ENCODE measurements at regions not wholly inside any gene's neighbourhood (a gene's known extent, or its start where the extent isn't known, plus 50 kb on each side); places are given as distances from the start of the nearest gene placed in this dataset.

DNA sequence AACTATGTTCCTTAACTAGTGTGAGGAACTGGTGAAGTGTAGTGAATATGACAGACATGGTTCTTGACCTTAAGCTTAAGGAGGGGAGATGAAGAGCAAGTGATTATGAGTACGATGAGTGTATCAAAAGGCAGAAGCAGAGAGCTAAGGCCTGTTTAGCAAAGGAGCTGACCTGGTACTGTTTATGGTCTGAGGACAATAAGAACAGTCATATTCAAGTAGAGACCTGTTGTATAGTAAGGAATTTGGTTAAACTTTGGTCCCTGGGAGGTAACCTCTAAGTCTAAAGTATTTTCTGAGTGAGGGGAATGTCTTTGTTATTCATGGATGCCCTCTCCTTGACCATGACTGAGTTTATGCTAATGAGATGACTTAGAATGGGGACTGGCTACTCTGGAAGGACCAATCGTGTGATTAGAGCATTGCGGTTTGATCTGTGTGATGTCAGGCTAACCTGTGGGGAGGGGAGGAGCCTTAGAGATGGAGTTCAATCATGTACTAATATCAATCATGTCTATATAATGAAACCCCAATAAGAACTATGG is 389.3 kb downstream of the BMP4 start:
- POLR2A ChIA-PET (ENCODE audit: low non-redundant PET) = no interaction called here
- CTCF ChIA-PET = no interaction called here
- TF ChIP-seq, protein P1, sequence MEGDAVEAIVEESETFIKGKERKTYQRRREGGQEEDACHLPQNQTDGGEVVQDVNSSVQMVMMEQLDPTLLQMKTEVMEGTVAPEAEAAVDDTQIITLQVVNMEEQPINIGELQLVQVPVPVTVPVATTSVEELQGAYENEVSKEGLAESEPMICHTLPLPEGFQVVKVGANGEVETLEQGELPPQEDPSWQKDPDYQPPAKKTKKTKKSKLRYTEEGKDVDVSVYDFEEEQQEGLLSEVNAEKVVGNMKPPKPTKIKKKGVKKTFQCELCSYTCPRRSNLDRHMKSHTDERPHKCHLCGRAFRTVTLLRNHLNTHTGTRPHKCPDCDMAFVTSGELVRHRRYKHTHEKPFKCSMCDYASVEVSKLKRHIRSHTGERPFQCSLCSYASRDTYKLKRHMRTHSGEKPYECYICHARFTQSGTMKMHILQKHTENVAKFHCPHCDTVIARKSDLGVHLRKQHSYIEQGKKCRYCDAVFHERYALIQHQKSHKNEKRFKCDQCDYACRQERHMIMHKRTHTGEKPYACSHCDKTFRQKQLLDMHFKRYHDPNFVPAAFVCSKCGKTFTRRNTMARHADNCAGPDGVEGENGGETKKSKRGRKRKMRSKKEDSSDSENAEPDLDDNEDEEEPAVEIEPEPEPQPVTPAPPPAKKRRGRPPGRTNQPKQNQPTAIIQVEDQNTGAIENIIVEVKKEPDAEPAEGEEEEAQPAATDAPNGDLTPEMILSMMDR (conservative IDR thresholded peaks at IDR 0.05; ENCODE audit: low read depth) = no peak
- no peak for DNase-seq (ENCODE audit: low spot score)
- H3K27ac ChIP-seq = no peak overlapping the region

DNA sequence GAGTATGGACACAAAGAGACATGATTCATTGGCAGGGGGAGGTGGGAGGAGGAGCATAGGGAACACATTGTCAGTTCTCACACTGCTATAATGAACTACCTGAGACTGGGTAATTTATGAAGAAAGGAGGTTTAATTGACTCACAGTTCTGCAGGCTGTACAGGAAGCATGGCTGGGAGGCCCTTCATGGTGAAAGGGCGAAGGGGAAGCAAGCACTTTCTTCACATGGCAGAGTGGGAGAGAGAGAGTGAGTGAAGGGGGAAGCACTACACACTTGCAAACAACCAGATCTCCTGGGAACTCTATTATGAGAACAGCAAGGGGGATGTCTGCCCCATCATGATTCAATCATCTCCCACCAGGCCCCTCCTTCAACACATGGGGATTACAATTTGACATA is 391.8 kb downstream of the BMP4 start:
- TF ChIP-seq, protein P1 (conservative IDR thresholded peaks at IDR 0.05; ENCODE audit: low read depth) = no peak
- ChIA-PET POLR2A (ENCODE audit: low non-redundant PET) (no interaction called here), CTCF (interaction anchor here (0.6 kb wide), 1 partner anchor 32 kb away, joined by 3 read pairs; no protein-coding TSS in a partner anchor)
- H3K27ac ChIP-seq = no peak overlapping the region
- DNase-seq (ENCODE audit: low spot score) = no peak

DNA sequence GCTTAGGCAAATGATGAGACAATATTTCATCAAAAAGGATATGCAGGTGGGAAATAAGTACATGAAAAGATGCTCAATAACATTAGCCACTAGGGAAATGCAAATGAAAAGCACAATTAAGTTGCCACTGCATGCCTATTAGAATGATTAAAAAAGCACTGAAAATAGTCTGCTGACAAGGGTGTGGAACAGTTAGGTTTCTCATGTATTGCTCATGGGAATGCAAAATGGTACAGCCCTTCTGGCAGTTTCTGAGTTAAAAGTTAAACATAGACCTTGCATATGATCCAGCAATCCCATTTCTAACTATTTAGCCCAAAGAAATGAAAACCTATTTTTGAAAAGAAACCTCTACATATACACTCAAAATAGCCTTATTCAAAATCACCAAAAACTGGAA is 393.0 kb downstream of the BMP4 start:
- POLR2A ChIA-PET (ENCODE audit: low non-redundant PET) = no interaction called here
- TF ChIP-seq, protein P1 (conservative IDR thresholded peaks at IDR 0.05; ENCODE audit: low read depth) = no peak
- no peak overlapping the region for H3K27ac ChIP-seq
- no peak for DNase-seq (ENCODE audit: low spot score)
- CTCF ChIA-PET = no interaction called here

DNA sequence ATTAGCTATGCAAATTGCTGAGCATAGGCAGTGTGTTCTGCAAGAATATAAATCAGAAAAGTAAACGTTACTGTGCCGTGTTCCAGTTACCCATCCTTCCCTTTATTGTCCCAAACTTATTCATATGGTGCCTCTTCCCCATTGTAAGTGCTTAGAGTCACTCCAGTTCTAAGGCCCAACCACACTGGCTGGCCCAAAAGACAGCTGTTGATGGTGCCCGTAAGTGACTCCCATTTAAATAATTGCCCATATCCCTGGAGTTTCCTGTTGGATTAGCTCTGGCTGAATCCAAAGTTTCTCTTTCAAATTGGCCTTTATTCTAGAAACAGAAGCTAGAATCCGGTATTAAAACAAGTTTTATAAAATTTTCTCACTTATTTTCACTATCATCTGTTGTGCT is 400.1 kb upstream of the DDHD1 start:
- ChIA-PET POLR2A (ENCODE audit: low non-redundant PET) (no interaction called here), CTCF (interaction anchor here (0.6 to 1.7 kb wide), 2 partner anchors 19 to 776 kb away, joined by 3 read pairs; no protein-coding TSS in a partner anchor)
- H3K27ac ChIP-seq = no peak overlapping the region
- no peak for DNase-seq (ENCODE audit: low spot score)
- TF ChIP-seq, protein P1 (conservative IDR thresholded peaks at IDR 0.05; ENCODE audit: low read depth) = no peak

DNA sequence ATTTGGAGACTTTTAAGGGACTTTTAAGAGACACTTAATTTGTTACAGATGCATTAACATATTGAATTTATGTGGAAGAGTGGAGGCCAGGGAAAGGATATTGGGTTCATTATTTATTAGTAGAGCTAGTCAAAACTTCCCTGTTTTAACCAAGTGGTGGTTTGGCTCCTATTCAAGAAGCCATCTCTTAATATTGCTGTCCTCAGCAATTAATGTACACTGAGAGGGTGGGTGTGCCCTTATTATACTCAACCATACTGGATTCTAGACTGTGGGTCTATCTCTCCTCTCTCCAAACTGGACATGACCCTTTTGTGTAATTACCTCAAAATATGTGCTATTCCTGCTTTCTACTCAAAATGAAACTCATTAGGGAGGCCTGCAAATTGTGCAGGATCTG is 398.7 kb upstream of the DDHD1 start:
- POLR2A ChIA-PET (ENCODE audit: low non-redundant PET) = no interaction called here
- TF ChIP-seq, protein P1 (conservative IDR thresholded peaks at IDR 0.05; ENCODE audit: low read depth) = no peak

DNA sequence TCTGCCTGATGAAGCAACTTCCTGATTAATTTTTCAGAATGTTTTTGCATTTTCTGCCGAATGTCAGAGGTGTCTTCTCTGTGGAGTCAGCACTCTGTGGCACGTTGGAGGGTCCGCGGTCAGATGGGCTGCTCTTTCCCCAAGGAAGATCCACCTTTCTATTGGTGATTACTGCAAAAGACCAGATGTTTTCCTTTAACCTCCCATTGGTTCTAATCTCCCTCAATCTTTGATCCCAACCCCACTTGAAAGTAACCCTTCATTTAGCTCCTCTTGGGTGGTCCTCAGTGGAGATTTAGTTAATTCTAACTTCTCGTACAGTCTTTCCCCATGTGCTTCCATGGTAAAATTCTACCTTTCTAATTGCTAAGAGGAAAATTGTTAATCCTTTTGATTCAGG is 397.7 kb upstream of the DDHD1 start:
- no peak overlapping the region for H3K27ac ChIP-seq
- TF ChIP-seq, protein P1 (conservative IDR thresholded peaks at IDR 0.05; ENCODE audit: low read depth) = no peak
- DNase-seq (ENCODE audit: low spot score) = no peak
- POLR2A ChIA-PET (ENCODE audit: low non-redundant PET) = no interaction called here
- CTCF ChIA-PET = no interaction called here

More for the DNA sequence above, 398.7 kb upstream of the DDHD1 start:
- DNase-seq (ENCODE audit: low spot score) = no peak
- H3K27ac ChIP-seq = no peak overlapping the region
- CTCF ChIA-PET = interaction anchor here (0.7 kb wide), 1 partner anchor 214 kb away, joined by 3 read pairs; no protein-coding TSS in a partner anchor
